SH-SY5Y (cell line): ENCODE measurements at regions not wholly inside any gene's neighbourhood (a gene's known extent, or its start where the extent isn't known, plus 50 kb on each side); places are given as distances from the start of the nearest gene placed in this dataset.

Experiments
- GATA2 ChIP-seq: IDR thresholded peaks from 2 replicates; pipeline ENCODE4 v1.6.1; 2011; ENCODE audit warnings: mild to moderate bottlenecking, low read depth, low read length
- GATA3 ChIP-seq: IDR thresholded peaks from 2 replicates; pipeline ENCODE4 v1.6.1; 2011; ENCODE audit warnings: low read depth, mild to moderate bottlenecking, low read length, moderate library complexity

GRCh38 chr18:60936101-60936500 lies 397.1 kb upstream of the CDH20 start:
- no peak for TF ChIP-seq GATA3
- TF ChIP-seq GATA2 = no peak
